ENCODE measurements at regions not wholly inside any gene's neighbourhood (a gene's known extent, or its start where the extent isn't known, plus 50 kb on each side); places are given as distances from the start of the nearest gene placed in this dataset.
"Not testable (repeated sequence)": the region's sequence is repeated elsewhere in the genome, so short reads cannot be mapped to it uniquely, and the experiment has no call there.

- Histone ChIP-seq H3K4me3 (ENCODE audit: low read depth in 1 of 2, low read length in 2 of 2) (no peak overlapping the region), H3K4me1 (ENCODE audit: control insufficient read depth in 1 of 2, insufficient read depth in 2 of 2, low read length in 2 of 2) (peaks cover 13 to 15% of the 10 kb centered on the region in 2 donors), H3K27me3 (ENCODE audit: control insufficient read depth in 1 of 2, insufficient read depth in 2 of 2, low read length in 2 of 2) (no peaks in the 10 kb centered on the region), H3K27ac (ENCODE audit: low read depth, low read length) (no peak overlapping the region), H3K36me3 (ENCODE audit: control insufficient read depth in 1 of 2, insufficient read depth in 2 of 2, low read length in 2 of 2) (no peaks in the 10 kb centered on the region), H3K9me3 (ENCODE audit: control insufficient read depth in 1 of 2, low read length in 2 of 2) (no peaks in the 10 kb centered on the region), H3K9ac (ENCODE audit: low read depth in 1 of 2, low read length in 2 of 2) (no peak overlapping the region)
Observed at GRCh38 chr11:35046681-35047080, 92.3 kb upstream of the CD44 start.

DNA sequence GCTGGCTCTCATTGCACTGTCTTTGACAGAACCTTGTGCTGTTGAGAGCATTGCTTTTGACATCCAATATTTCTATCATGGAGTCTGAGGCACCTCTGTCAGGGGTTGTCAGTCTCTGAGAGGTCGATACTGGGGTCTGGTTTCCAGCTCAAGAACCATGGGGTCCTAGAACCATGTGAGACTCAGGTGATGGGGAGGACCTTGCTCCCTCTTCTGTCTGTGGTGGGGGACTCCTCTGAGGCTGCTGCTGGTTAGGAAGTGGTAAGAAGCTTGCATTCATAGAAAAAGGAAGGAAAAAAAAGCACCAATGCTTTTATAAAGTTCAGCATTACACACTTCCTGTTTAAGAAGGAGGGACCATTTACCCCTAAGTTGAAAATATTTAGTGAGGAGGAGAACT lies 91.8 kb upstream of the CD44 start:
- no peaks in the 10 kb centered on the region for H3K9me3 ChIP-seq (ENCODE audit: control insufficient read depth in 1 of 2, low read length in 2 of 2)

DNA sequence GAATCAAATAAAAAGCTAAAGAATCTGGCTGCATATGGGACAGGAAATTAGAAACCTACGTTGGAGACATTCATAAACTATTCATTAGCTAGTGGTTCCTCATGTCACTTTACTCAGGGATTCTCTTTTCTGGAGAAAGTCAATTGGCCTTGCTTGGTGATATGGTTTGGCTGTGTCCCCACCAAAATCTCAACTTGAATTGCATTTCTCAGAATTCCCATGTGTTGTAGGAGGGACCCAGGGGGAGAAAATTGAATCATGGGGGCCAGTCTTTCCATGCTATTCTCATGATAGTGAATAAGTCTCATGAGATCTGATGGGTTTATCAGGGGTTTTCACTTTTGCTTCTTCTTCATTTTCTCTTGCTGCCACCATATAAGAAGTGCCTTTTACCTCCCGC lies 91.2 kb upstream of the CD44 start:
- no peaks in the 10 kb centered on the region for H3K27me3 ChIP-seq (ENCODE audit: control insufficient read depth in 1 of 2, insufficient read depth in 2 of 2, low read length in 2 of 2)
- H3K4me1 ChIP-seq (ENCODE audit: control insufficient read depth in 1 of 2, insufficient read depth in 2 of 2, low read length in 2 of 2): peaks cover 13 to 15% of the 10 kb centered on the region in 2 donors
- H3K9ac ChIP-seq (ENCODE audit: low read depth in 1 of 2, low read length in 2 of 2): no peak overlapping the region
- H3K9me3 ChIP-seq (ENCODE audit: control insufficient read depth in 1 of 2, low read length in 2 of 2): no peaks in the 10 kb centered on the region
- H3K36me3 ChIP-seq (ENCODE audit: control insufficient read depth in 1 of 2, insufficient read depth in 2 of 2, low read length in 2 of 2): no peaks in the 10 kb centered on the region
- H3K27ac ChIP-seq (ENCODE audit: low read depth, low read length): no peak overlapping the region
- no peak overlapping the region for H3K4me3 ChIP-seq (ENCODE audit: low read depth in 1 of 2, low read length in 2 of 2)

More for the DNA sequence above, 91.8 kb upstream of the CD44 start:
- peaks cover 13 to 15% of the 10 kb centered on the region in 2 donors for H3K4me1 ChIP-seq (ENCODE audit: control insufficient read depth in 1 of 2, insufficient read depth in 2 of 2, low read length in 2 of 2)
- no peaks in the 10 kb centered on the region for H3K27me3 ChIP-seq (ENCODE audit: control insufficient read depth in 1 of 2, insufficient read depth in 2 of 2, low read length in 2 of 2)
- no peaks in the 10 kb centered on the region for H3K36me3 ChIP-seq (ENCODE audit: control insufficient read depth in 1 of 2, insufficient read depth in 2 of 2, low read length in 2 of 2)
- H3K4me3 ChIP-seq (ENCODE audit: low read depth in 1 of 2, low read length in 2 of 2): no peak overlapping the region
- H3K9ac ChIP-seq (ENCODE audit: low read depth in 1 of 2, low read length in 2 of 2): no peak overlapping the region
- no peak overlapping the region for H3K27ac ChIP-seq (ENCODE audit: low read depth, low read length)

GRCh38 chr11:35048346-35048745 lies 90.6 kb upstream of the CD44 start:
- H3K4me3 ChIP-seq (ENCODE audit: low read depth in 1 of 2, low read length in 2 of 2); H3K9me3 ChIP-seq (ENCODE audit: control insufficient read depth in 1 of 2, low read length in 2 of 2); H3K27me3 ChIP-seq (ENCODE audit: control insufficient read depth in 1 of 2, insufficient read depth in 2 of 2, low read length in 2 of 2); H3K9ac ChIP-seq (ENCODE audit: low read depth in 1 of 2, low read length in 2 of 2); H3K36me3 ChIP-seq (ENCODE audit: control insufficient read depth in 1 of 2, insufficient read depth in 2 of 2, low read length in 2 of 2); H3K27ac ChIP-seq (ENCODE audit: low read depth, low read length): not testable (repeated sequence)
- H3K4me1 ChIP-seq (ENCODE audit: control insufficient read depth in 1 of 2, insufficient read depth in 2 of 2, low read length in 2 of 2): peaks cover 13 to 15% of the 10 kb centered on the region in 2 donors

DNA sequence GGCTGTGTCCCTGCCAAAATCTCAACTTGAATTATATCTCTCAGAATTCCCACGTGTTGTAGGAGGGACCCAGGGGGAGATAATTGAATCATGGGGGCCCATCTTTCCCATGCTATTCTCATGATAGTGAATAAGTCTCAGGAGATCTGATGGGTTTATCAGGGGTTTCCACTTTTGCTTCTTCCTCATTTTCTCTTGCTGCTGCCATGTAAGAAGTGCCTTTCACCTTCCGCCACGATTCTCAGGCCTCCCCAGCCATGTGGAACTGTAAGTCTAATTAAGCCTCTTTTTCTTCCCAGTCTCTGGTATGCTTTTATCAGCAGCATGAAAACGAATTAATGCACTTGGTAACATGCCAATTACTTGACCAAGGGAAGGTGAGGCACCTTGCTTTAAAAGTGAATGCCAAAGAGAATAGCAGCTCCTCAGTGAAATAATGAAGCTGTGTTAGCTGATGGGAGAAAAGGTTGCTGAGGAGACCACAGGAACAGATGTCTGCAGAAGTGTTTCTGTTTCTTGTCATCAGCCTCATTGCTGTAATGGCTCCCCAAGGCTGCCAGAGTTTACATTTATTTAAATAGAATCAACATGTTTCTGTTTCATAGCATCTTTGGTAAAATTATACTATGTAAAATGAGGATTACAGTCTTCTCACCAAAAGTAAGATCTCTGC lies 89.0 kb upstream of the CD44 start:
- Histone ChIP-seq H3K27ac (ENCODE audit: low read depth, low read length) (no peak overlapping the region), H3K27me3 (ENCODE audit: control insufficient read depth in 1 of 2, insufficient read depth in 2 of 2, low read length in 2 of 2) (no peaks in the 10 kb centered on the region)

DNA sequence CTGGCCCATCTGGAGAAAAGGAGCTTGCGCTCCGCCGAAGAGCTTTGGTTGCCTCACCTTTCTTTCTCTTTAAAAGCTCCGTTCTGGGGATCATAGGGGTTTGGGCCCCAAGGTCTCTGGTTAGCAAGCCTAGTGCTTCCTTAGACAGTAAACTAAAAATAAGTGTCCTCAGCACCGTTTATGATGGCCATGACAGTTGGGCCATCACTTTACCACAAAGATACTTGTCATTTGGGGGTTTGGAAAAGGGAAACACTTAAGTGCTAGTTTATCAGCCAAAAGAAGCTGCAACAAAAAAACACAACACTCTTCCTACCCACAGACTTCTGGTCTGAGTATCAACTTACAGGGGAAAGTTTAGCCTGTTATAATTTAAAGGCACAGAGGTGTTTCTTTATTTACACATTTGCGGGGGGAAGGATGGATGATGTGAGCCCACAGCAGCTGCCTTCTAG lies 88.4 kb upstream of the CD44 start:
- Histone ChIP-seq H3K4me1 (ENCODE audit: control insufficient read depth in 1 of 2, insufficient read depth in 2 of 2, low read length in 2 of 2) (peaks cover 3 to 9% of the 10 kb centered on the region in 2 donors), H3K4me3 (ENCODE audit: low read depth in 1 of 2, low read length in 2 of 2) (no peak overlapping the region), H3K27ac (ENCODE audit: low read depth, low read length) (no peak overlapping the region), H3K27me3 (ENCODE audit: control insufficient read depth in 1 of 2, insufficient read depth in 2 of 2, low read length in 2 of 2) (no peaks in the 10 kb centered on the region), H3K9ac (ENCODE audit: low read depth in 1 of 2, low read length in 2 of 2) (no peak overlapping the region), H3K9me3 (ENCODE audit: control insufficient read depth in 1 of 2, low read length in 2 of 2) (no peaks in the 10 kb centered on the region), H3K36me3 (ENCODE audit: control insufficient read depth in 1 of 2, insufficient read depth in 2 of 2, low read length in 2 of 2) (no peaks in the 10 kb centered on the region)

More for the DNA sequence above, 89.0 kb upstream of the CD44 start:
- Histone ChIP-seq H3K9me3 (ENCODE audit: control insufficient read depth in 1 of 2, low read length in 2 of 2) (no peaks in the 10 kb centered on the region), H3K4me1 (ENCODE audit: control insufficient read depth in 1 of 2, insufficient read depth in 2 of 2, low read length in 2 of 2) (peaks cover 7 to 13% of the 10 kb centered on the region in 2 donors), H3K9ac (ENCODE audit: low read depth in 1 of 2, low read length in 2 of 2) (no peak overlapping the region), H3K4me3 (ENCODE audit: low read depth in 1 of 2, low read length in 2 of 2) (no peak overlapping the region), H3K36me3 (ENCODE audit: control insufficient read depth in 1 of 2, insufficient read depth in 2 of 2, low read length in 2 of 2) (no peaks in the 10 kb centered on the region)

DNA sequence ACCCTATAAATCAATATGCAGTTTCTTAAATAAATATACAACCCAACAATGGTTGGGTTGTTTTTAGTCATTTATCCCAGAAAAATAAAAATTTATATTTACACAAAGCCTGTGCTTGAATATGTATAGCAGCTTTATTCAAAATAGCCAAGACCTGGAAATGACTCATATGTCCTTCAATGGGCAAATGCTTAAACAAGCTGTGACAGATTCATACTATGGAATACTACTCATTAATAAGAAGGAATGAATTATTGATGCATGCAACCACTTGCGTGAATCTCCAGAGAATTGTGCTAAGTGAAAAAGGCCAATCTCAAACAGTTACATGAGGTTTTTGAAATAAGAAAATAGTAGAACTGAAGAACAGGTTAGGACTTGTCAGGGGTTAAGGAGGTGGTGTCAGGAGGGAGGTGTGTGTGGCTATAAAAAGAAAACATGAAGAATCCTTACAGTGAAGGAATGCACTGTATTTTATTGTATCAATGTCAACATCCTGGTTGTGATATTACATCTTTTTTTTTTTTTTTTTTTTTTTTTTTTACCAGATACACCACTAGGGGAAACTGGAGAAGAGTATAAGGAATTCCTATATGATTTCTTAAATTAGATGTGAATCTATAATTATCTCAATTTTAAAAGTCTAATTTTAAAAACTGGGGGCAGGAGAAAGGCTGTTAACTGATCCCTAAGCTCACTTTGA lies 82.4 kb upstream of the CD44 start:
- H3K9ac ChIP-seq (ENCODE audit: low read depth in 1 of 2, low read length in 2 of 2): no peak overlapping the region
- H3K4me1 ChIP-seq (ENCODE audit: control insufficient read depth in 1 of 2, insufficient read depth in 2 of 2, low read length in 2 of 2): no peaks in the 10 kb centered on the region
- H3K27me3 ChIP-seq (ENCODE audit: control insufficient read depth in 1 of 2, insufficient read depth in 2 of 2, low read length in 2 of 2): no peaks in the 10 kb centered on the region
- no peaks in the 10 kb centered on the region for H3K36me3 ChIP-seq (ENCODE audit: control insufficient read depth in 1 of 2, insufficient read depth in 2 of 2, low read length in 2 of 2)
- no peaks in the 10 kb centered on the region for H3K9me3 ChIP-seq (ENCODE audit: control insufficient read depth in 1 of 2, low read length in 2 of 2)
- no peak overlapping the region for H3K27ac ChIP-seq (ENCODE audit: low read depth, low read length)
- H3K4me3 ChIP-seq (ENCODE audit: low read depth in 1 of 2, low read length in 2 of 2): no peak overlapping the region

- no peaks in the 10 kb centered on the region for H3K36me3 ChIP-seq (ENCODE audit: control insufficient read depth in 1 of 2, insufficient read depth in 2 of 2, low read length in 2 of 2)
- H3K9ac ChIP-seq (ENCODE audit: low read depth in 1 of 2, low read length in 2 of 2): no peak overlapping the region
- H3K27ac ChIP-seq (ENCODE audit: low read depth, low read length): no peak overlapping the region
- no peaks in the 10 kb centered on the region for H3K9me3 ChIP-seq (ENCODE audit: control insufficient read depth in 1 of 2, low read length in 2 of 2)
- no peaks in the 10 kb centered on the region for H3K4me1 ChIP-seq (ENCODE audit: control insufficient read depth in 1 of 2, insufficient read depth in 2 of 2, low read length in 2 of 2)
- no peaks in the 10 kb centered on the region for H3K27me3 ChIP-seq (ENCODE audit: control insufficient read depth in 1 of 2, insufficient read depth in 2 of 2, low read length in 2 of 2)
- no peak overlapping the region for H3K4me3 ChIP-seq (ENCODE audit: low read depth in 1 of 2, low read length in 2 of 2)
Observed at GRCh38 chr11:35057926-35058668, 80.9 kb upstream of the CD44 start.

DNA sequence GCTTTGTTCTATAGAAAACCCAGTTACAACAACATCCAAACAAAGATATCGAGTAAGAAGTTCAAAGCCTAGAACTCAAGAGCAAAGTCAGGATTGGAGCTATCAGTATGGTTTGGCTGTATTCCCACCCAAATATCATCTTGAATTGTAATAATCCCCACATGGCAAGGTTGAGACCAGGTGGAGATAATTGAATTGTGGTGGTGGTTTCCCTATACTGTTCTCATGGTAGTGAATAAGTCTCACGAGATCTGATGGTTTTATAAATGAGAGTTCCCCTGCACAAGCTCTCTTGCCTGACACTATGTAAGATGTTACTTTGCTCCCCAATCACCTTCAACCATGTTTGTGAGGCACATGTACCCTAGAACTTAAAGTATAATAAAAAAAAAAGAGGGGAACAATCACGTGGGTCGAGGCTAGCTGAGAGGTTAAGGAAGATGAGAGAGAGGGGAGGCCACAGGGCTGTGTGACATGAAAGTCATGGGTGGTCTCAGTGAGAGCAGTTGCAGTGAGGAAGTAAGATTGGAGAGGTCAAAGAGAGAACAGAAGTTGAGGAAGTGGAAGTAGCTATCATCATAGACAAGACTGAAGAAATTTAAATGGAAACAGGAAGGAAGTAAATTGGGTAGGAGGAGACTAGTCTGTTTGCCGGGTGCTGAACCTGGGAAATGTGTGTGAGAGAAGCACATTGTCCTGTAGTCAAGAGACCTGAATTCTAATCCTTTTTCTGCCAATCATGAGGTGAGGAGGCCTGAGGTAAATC lies 80.1 kb upstream of the CD44 start:
- H3K27me3 ChIP-seq (ENCODE audit: control insufficient read depth in 1 of 2, insufficient read depth in 2 of 2, low read length in 2 of 2): no peaks in the 10 kb centered on the region
- H3K9ac ChIP-seq (ENCODE audit: low read depth in 1 of 2, low read length in 2 of 2): no peak overlapping the region
- no peaks in the 10 kb centered on the region for H3K4me1 ChIP-seq (ENCODE audit: control insufficient read depth in 1 of 2, insufficient read depth in 2 of 2, low read length in 2 of 2)
- H3K4me3 ChIP-seq (ENCODE audit: low read depth in 1 of 2, low read length in 2 of 2): no peak overlapping the region
- H3K9me3 ChIP-seq (ENCODE audit: control insufficient read depth in 1 of 2, low read length in 2 of 2): no peaks in the 10 kb centered on the region
- H3K36me3 ChIP-seq (ENCODE audit: control insufficient read depth in 1 of 2, insufficient read depth in 2 of 2, low read length in 2 of 2): no peaks in the 10 kb centered on the region
- no peak overlapping the region for H3K27ac ChIP-seq (ENCODE audit: low read depth, low read length)
